GM12878 (cell line): ENCODE measurements at regions not wholly inside any gene's neighbourhood (a gene's known extent, or its start where the extent isn't known, plus 50 kb on each side); places are given as distances from the start of the nearest gene placed in this dataset.

Experiments
- ATAC-seq: fragments of 200-7000 bp; cut with Tn5 transposase; 3 replicates; pipeline ENCODE4 v1.9.1; 2020; ENCODE audit warnings: mild to moderate bottlenecking, moderate library complexity
- BruUV-seq: library from RNA; stranded (reverse); fragments of 400-500 nt; replicated peaks from 2 replicates; lab custom pipeline; 2021; lab: Mats Ljungman, UMichigan
- CTCF ChIA-PET: fragments of 300-600 bp; sonication (Branson Sonifier 250); formaldehyde crosslinking; extraction: SDS; loops from one replicate; lab custom pipeline; 2021; ENCODE audit warnings: inconsistent platforms; lab: Yijun Ruan, JAX
- POLR2A ChIA-PET: fragments of 350-600 bp; formaldehyde crosslinking; extraction: SDS; loops from one replicate; lab custom pipeline; 2021; ENCODE audit warnings: inconsistent platforms; lab: Charles Lee
- RAD21 ChIA-PET: fragments of 300-600 bp; sonication (Branson Sonifier 250); formaldehyde crosslinking; loops from one replicate; lab custom pipeline; 2023; ENCODE audit warnings: antibody characterized with exemption; ENCODE audit not compliant: unreplicated experiment; lab: Charles Lee
- SMC1A ChIA-PET: fragments of 300-600 bp; sonication (Branson Sonifier 250); formaldehyde crosslinking; loops from one replicate; lab custom pipeline; 2023; ENCODE audit not compliant: unreplicated experiment, uncharacterized antibody; lab: Charles Lee
- DNase-seq: peaks from one replicate; pipeline ENCODE4 v3.0.0-alpha.2; 2011; ENCODE audit warnings: low read depth, low spot score
- FAIRE-seq: peaks from 3 replicates; lab custom pipeline; 2011; peaks lifted over from hg19 to GRCh38; lab: Jason Lieb, UNC
- H2AFZ ChIP-seq: 2 replicates; pipeline ENCODE4 v1.6.0; 2011; ENCODE audit warnings: low read depth, low read length, control low read depth; ENCODE audit not compliant: control insufficient read depth
- H3K27ac ChIP-seq: 2 replicates; pipeline ENCODE4 v1.5.1; 2011; ENCODE audit warnings: control low read depth; ENCODE audit not compliant: control insufficient read depth, insufficient read depth
- H3K27me3 ChIP-seq, 2 experiments: replicated peaks in 1 of 2; 2 replicates each; pipeline versions ENCODE4 v1.6.0 to v1.6.1; 2011; ENCODE audit warnings: low read length in 1 of 2; ENCODE audit not compliant: control insufficient read depth in 2 of 2, insufficient read depth in 2 of 2
- H3K36me3 ChIP-seq, 2 experiments: 2 replicates each; pipeline ENCODE4 v1.5.1; 2011; ENCODE audit warnings: low read length in 1 of 2; ENCODE audit not compliant: control insufficient read depth in 2 of 2, insufficient read depth in 2 of 2
- H3K4me1 ChIP-seq: 2 replicates; pipeline ENCODE4 v1.6.1; 2011; ENCODE audit warnings: mild to moderate bottlenecking, low read length, moderate library complexity, mixed read lengths; ENCODE audit not compliant: control insufficient read depth, insufficient read depth
- H3K4me2 ChIP-seq: 2 replicates; pipeline ENCODE4 v1.6.0; 2011; ENCODE audit warnings: control low read depth; ENCODE audit not compliant: control insufficient read depth, insufficient read depth
- H3K4me3 ChIP-seq: fragments of 200-600 bp; sonication (generic); 2 replicates; pipeline ENCODE4 v1.5.1; 2016
- H3K79me2 ChIP-seq: 2 replicates; pipeline ENCODE4 v1.6.0; 2011; ENCODE audit warnings: low read length; ENCODE audit not compliant: control insufficient read depth, insufficient read depth
- H3K9ac ChIP-seq: 2 replicates; pipeline ENCODE4 v1.8.0; 2011; ENCODE audit warnings: low read length, control low read depth, mixed read lengths; ENCODE audit not compliant: control insufficient read depth, insufficient read depth
- H3K9me3 ChIP-seq: replicated peaks from 3 replicates; pipeline ENCODE4 v1.5.1; 2011; ENCODE audit warnings: mild to moderate bottlenecking, low read length; ENCODE audit not compliant: control insufficient read depth, insufficient read depth
- H4K20me1 ChIP-seq: 2 replicates; pipeline ENCODE4 v1.6.0; 2011; ENCODE audit not compliant: control insufficient read depth, insufficient read depth
- POLR2AphosphoS5 ChIP-seq: IDR thresholded peaks from 2 replicates; pipeline ENCODE4 v1.6.1; 2011; ENCODE audit warnings: mild to moderate bottlenecking, low read length, inconsistent platforms
- RFX5 ChIP-seq: IDR thresholded peaks from 2 replicates; pipeline ENCODE4 v1.6.1; 2011; ENCODE audit warnings: low read depth, low read length, improper control_type of control experiment
- TCF7 ChIP-seq: IDR thresholded peaks from 2 replicates; pipeline ENCODE4 v1.6.1; 2014; ENCODE audit warnings: antibody characterized with exemption, borderline replicate concordance
- WRNIP1 ChIP-seq: IDR thresholded peaks from 2 replicates; pipeline ENCODE4 v1.6.1; 2011; ENCODE audit warnings: low read depth, low read length, improper control_type of control experiment, borderline replicate concordance
- in situ Hi-C: fragments of 300-500 bp; cut with MboI; formaldehyde crosslinking; loops from 9 replicates; pipeline ENCODE4 v1.14.3; 2018; ENCODE audit warnings: mixed read lengths
- intact Hi-C: fragments of 100-400 bp; cut with micrococcal nuclease; formaldehyde crosslinking; loops from one replicate; pipeline ENCODE4 v1.14.2; 2022; ENCODE audit not compliant: unreplicated experiment
- TF ChIP-seq, protein P1 (sequence below): IDR thresholded peaks from 2 replicates; pipeline ENCODE4 v1.6.1; 2011; ENCODE audit warnings: borderline replicate concordance, low read depth, mild to moderate bottlenecking, moderate library complexity, mixed read lengths, low read length; ENCODE audit not compliant: insufficient read depth; ENCODE audit errors: extremely low read length
- TF ChIP-seq, protein P2 (sequence below): IDR thresholded peaks from 2 replicates; pipeline ENCODE4 v1.6.1; 2012; ENCODE audit warnings: low read depth, low read length, improper control_type of control experiment
- TF ChIP-seq, protein P3 (sequence below): fragments of 450-650 bp; formaldehyde crosslinking; IDR thresholded peaks from 2 replicates; pipeline ENCODE4 v1.4.0; 2020; ENCODE audit warnings: mild to moderate bottlenecking, moderate library complexity
- TF ChIP-seq, protein P4 (sequence below): fragments of 450-650 bp; IDR thresholded peaks from 2 replicates; pipeline ENCODE4 v1.6.1; 2014; ENCODE audit warnings: mild to moderate bottlenecking
- TF ChIP-seq, protein P5 (sequence below): IDR thresholded peaks from 2 replicates; pipeline ENCODE4 v1.6.1; 2012; ENCODE audit warnings: improper control_type of control experiment, low read depth, low read length; ENCODE audit not compliant: insufficient replicate concordance

DNA sequence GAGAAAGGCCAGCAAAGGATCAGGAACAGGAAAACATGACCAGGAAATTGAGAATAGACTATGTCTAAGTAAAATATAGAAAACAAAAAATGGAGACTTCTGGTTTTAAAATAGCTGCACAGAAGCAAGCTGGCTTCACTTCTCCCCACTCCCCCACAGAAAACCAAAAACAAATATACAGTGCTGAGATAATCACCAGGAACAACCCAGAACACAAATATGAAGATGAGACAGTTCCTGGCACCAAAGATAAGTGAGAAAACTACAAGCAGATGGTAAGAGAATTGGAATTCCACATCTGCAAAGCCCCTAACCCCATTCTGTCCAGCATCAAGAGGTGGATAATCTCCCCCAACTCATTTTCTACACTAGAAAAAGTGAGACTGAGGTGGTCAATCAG, 397.7 kb downstream of the SUCLA2 start:
- ChIA-PET CTCF (no interaction called here), SMC1A (no interaction called here), POLR2A (no interaction called here), RAD21 (no interaction called here)
- Histone ChIP-seq H3K27me3 (no peaks in the 10 kb centered on the region), H3K4me2 (no peak overlapping the region), H3K9ac (no peak overlapping the region), H3K4me3 (no peak overlapping the region), H3K79me2 (no peaks in the 10 kb centered on the region), H3K4me1 (no peaks in the 10 kb centered on the region), H2AFZ (no peak overlapping the region), H3K27ac (no peak overlapping the region), H3K36me3 (no peaks in the 10 kb centered on the region), H4K20me1 (no peaks in the 10 kb centered on the region), H3K9me3 (no peaks in the 10 kb centered on the region)
- intact Hi-C loops (no loop called here), in situ Hi-C loops (no loop called here)
- no TSS peak for BruUV-seq
- FAIRE-seq, result no peak
- ATAC-seq, result no peak
- DNase-seq, result no peak
- TF ChIP-seq, protein P1, sequence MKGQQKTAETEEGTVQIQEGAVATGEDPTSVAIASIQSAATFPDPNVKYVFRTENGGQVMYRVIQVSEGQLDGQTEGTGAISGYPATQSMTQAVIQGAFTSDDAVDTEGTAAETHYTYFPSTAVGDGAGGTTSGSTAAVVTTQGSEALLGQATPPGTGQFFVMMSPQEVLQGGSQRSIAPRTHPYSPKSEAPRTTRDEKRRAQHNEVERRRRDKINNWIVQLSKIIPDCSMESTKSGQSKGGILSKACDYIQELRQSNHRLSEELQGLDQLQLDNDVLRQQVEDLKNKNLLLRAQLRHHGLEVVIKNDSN, result no peak
- TF ChIP-seq POLR2AphosphoS5 (no peak), WRNIP1 (no peak), TCF7 (no peak), RFX5 (no peak)
- TF ChIP-seq, protein P2, sequence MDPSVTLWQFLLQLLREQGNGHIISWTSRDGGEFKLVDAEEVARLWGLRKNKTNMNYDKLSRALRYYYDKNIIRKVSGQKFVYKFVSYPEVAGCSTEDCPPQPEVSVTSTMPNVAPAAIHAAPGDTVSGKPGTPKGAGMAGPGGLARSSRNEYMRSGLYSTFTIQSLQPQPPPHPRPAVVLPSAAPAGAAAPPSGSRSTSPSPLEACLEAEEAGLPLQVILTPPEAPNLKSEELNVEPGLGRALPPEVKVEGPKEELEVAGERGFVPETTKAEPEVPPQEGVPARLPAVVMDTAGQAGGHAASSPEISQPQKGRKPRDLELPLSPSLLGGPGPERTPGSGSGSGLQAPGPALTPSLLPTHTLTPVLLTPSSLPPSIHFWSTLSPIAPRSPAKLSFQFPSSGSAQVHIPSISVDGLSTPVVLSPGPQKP, result no peak
- TF ChIP-seq, protein P3, sequence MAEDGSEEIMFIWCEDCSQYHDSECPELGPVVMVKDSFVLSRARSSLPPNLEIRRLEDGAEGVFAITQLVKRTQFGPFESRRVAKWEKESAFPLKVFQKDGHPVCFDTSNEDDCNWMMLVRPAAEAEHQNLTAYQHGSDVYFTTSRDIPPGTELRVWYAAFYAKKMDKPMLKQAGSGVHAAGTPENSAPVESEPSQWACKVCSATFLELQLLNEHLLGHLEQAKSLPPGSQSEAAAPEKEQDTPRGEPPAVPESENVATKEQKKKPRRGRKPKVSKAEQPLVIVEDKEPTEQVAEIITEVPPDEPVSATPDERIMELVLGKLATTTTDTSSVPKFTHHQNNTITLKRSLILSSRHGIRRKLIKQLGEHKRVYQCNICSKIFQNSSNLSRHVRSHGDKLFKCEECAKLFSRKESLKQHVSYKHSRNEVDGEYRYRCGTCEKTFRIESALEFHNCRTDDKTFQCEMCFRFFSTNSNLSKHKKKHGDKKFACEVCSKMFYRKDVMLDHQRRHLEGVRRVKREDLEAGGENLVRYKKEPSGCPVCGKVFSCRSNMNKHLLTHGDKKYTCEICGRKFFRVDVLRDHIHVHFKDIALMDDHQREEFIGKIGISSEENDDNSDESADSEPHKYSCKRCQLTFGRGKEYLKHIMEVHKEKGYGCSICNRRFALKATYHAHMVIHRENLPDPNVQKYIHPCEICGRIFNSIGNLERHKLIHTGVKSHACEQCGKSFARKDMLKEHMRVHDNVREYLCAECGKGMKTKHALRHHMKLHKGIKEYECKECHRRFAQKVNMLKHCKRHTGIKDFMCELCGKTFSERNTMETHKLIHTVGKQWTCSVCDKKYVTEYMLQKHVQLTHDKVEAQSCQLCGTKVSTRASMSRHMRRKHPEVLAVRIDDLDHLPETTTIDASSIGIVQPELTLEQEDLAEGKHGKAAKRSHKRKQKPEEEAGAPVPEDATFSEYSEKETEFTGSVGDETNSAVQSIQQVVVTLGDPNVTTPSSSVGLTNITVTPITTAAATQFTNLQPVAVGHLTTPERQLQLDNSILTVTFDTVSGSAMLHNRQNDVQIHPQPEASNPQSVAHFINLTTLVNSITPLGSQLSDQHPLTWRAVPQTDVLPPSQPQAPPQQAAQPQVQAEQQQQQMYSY (CRISPR knock-in tag), result no peak
- TF ChIP-seq, protein P4, sequence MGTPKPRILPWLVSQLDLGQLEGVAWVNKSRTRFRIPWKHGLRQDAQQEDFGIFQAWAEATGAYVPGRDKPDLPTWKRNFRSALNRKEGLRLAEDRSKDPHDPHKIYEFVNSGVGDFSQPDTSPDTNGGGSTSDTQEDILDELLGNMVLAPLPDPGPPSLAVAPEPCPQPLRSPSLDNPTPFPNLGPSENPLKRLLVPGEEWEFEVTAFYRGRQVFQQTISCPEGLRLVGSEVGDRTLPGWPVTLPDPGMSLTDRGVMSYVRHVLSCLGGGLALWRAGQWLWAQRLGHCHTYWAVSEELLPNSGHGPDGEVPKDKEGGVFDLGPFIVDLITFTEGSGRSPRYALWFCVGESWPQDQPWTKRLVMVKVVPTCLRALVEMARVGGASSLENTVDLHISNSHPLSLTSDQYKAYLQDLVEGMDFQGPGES, result no peak
- TF ChIP-seq, protein P5, sequence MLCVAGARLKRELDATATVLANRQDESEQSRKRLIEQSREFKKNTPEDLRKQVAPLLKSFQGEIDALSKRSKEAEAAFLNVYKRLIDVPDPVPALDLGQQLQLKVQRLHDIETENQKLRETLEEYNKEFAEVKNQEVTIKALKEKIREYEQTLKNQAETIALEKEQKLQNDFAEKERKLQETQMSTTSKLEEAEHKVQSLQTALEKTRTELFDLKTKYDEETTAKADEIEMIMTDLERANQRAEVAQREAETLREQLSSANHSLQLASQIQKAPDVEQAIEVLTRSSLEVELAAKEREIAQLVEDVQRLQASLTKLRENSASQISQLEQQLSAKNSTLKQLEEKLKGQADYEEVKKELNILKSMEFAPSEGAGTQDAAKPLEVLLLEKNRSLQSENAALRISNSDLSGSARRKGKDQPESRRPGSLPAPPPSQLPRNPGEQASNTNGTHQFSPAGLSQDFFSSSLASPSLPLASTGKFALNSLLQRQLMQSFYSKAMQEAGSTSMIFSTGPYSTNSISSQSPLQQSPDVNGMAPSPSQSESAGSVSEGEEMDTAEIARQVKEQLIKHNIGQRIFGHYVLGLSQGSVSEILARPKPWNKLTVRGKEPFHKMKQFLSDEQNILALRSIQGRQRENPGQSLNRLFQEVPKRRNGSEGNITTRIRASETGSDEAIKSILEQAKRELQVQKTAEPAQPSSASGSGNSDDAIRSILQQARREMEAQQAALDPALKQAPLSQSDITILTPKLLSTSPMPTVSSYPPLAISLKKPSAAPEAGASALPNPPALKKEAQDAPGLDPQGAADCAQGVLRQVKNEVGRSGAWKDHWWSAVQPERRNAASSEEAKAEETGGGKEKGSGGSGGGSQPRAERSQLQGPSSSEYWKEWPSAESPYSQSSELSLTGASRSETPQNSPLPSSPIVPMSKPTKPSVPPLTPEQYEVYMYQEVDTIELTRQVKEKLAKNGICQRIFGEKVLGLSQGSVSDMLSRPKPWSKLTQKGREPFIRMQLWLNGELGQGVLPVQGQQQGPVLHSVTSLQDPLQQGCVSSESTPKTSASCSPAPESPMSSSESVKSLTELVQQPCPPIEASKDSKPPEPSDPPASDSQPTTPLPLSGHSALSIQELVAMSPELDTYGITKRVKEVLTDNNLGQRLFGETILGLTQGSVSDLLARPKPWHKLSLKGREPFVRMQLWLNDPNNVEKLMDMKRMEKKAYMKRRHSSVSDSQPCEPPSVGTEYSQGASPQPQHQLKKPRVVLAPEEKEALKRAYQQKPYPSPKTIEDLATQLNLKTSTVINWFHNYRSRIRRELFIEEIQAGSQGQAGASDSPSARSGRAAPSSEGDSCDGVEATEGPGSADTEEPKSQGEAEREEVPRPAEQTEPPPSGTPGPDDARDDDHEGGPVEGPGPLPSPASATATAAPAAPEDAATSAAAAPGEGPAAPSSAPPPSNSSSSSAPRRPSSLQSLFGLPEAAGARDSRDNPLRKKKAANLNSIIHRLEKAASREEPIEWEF, result no peak
